ENCODE measurements at regions not wholly inside any gene's neighbourhood (a gene's known extent, or its start where the extent isn't known, plus 50 kb on each side); places are given as distances from the start of the nearest gene placed in this dataset.
"Not testable (repeated sequence)": the region's sequence is repeated elsewhere in the genome, so short reads cannot be mapped to it uniquely, and the experiment has no call there.

GRCh38 chr1:196160066-196160795, 448.0 kb downstream of the KCNT2 start:
- H3K36me3 ChIP-seq (ENCODE audit: control insufficient read depth, insufficient read depth, low read length), result no peaks in the 10 kb centered on the region
- no peak overlapping the region for H3K27ac ChIP-seq (ENCODE audit: low read depth, low read length)
- H3K27me3 ChIP-seq (ENCODE audit: control insufficient read depth, insufficient read depth, low read length), result no peaks in the 10 kb centered on the region
- no peak overlapping the region for H3K4me3 ChIP-seq (ENCODE audit: low read length)
- H3K9ac ChIP-seq (ENCODE audit: low read length), result no peak overlapping the region
- no peaks in the 10 kb centered on the region for H3K4me1 ChIP-seq (ENCODE audit: control insufficient read depth, insufficient read depth, low read length)

GRCh38 chr1:196155586-196155985, 452.7 kb downstream of the KCNT2 start:
- no peak overlapping the region for H3K27ac ChIP-seq (ENCODE audit: low read depth, low read length)
- H3K36me3 ChIP-seq (ENCODE audit: control insufficient read depth, insufficient read depth, low read length), result no peaks in the 10 kb centered on the region
- H3K4me1 ChIP-seq (ENCODE audit: control insufficient read depth, insufficient read depth, low read length), result no peaks in the 10 kb centered on the region
- H3K27me3 ChIP-seq (ENCODE audit: control insufficient read depth, insufficient read depth, low read length), result no peaks in the 10 kb centered on the region
- no peak overlapping the region for H3K9ac ChIP-seq (ENCODE audit: low read length)
- H3K4me3 ChIP-seq (ENCODE audit: low read length), result no peak overlapping the region

DNA sequence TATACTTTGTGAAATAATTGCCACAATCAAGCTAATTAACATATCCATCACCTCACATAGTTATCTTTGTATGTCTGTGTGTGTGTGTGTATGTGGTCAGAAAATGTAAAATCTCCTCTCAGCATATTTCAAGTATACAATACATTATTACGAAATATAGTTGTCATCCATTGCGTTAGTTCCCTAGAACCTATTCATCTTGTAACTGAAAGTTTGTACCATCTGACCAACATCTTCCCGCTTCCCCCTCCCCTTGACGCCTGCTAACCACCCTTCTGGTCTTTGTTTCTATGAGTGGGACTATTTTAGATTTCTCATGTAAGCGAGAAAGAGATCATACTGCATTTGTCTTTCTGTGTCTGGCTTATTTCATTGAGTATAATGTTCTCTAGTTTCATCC, 455.3 kb downstream of the KCNT2 start:
- H3K36me3 ChIP-seq (ENCODE audit: control insufficient read depth, insufficient read depth, low read length), result no peaks in the 10 kb centered on the region
- H3K9ac ChIP-seq (ENCODE audit: low read length), result no peak overlapping the region
- no peak overlapping the region for H3K4me3 ChIP-seq (ENCODE audit: low read length)
- no peaks in the 10 kb centered on the region for H3K4me1 ChIP-seq (ENCODE audit: control insufficient read depth, insufficient read depth, low read length)
- no peak overlapping the region for H3K27ac ChIP-seq (ENCODE audit: low read depth, low read length)
- H3K27me3 ChIP-seq (ENCODE audit: control insufficient read depth, insufficient read depth, low read length), result no peaks in the 10 kb centered on the region

DNA sequence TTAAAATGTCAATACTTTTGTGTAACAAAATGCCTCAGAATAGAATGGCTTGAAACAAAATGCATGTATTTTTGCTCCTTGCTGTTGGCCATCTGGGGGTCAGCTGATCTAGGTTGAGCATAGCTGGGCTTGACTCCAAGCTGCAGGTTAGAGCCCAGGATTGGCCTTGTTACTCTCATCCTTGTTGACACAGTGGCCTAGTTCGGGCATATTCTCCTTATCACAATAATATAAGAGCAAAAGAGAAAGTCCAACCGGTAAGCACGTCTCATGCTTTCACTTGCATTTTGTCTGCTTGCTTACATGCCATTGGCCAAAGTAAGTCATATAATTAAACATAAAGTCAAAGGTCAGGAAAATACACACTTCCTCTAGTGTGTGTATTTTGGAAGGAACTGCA, 456.2 kb downstream of the KCNT2 start:
- Histone ChIP-seq H3K27me3 (ENCODE audit: control insufficient read depth, insufficient read depth, low read length) (no peaks in the 10 kb centered on the region), H3K4me1 (ENCODE audit: control insufficient read depth, insufficient read depth, low read length) (no peaks in the 10 kb centered on the region), H3K4me3 (ENCODE audit: low read length) (no peak overlapping the region), H3K27ac (ENCODE audit: low read depth, low read length) (no peak overlapping the region), H3K36me3 (ENCODE audit: control insufficient read depth, insufficient read depth, low read length) (no peaks in the 10 kb centered on the region), H3K9ac (ENCODE audit: low read length) (no peak overlapping the region)

DNA sequence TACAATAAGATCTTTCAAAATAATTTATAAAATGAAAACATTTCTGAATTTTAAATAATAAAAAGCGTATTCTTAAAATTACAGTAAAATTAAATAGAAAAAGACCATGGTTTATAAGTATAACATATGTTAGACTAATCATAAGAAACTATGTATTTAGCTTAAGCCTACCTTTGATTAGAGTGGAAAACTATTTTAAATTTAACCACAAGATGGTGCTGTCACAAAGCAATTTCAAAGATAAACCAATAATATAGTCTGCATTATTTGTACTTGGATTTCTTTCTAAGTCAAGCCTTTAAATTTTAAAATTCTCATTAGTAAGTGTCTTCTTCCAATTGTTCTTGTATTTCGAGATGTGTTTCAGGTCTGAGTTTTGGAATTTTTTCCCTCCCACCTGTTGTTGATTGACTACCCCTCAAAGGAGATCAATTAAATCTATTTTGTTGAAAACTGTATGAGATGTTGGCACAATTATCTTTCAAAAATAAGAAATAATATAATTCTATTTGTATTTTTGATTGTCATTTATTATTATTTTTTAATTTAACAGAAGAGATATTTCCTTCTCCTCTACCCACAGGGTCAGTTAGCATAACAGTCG, 459.8 kb downstream of the KCNT2 start:
- Histone ChIP-seq H3K27me3 (ENCODE audit: control insufficient read depth, insufficient read depth, low read length) (no peaks in the 10 kb centered on the region), H3K36me3 (ENCODE audit: control insufficient read depth, insufficient read depth, low read length) (no peaks in the 10 kb centered on the region), H3K4me3 (ENCODE audit: low read length) (no peak overlapping the region), H3K9ac (ENCODE audit: low read length) (no peak overlapping the region), H3K4me1 (ENCODE audit: control insufficient read depth, insufficient read depth, low read length) (no peaks in the 10 kb centered on the region), H3K27ac (ENCODE audit: low read depth, low read length) (no peak overlapping the region)

GRCh38 chr1:196147530-196147929, 460.7 kb downstream of the KCNT2 start:
- Histone ChIP-seq H3K36me3 (ENCODE audit: control insufficient read depth, insufficient read depth, low read length) (no peaks in the 10 kb centered on the region), H3K27ac (ENCODE audit: low read depth, low read length) (no peak overlapping the region), H3K9ac (ENCODE audit: low read length) (no peak overlapping the region), H3K27me3 (ENCODE audit: control insufficient read depth, insufficient read depth, low read length) (no peaks in the 10 kb centered on the region), H3K4me3 (ENCODE audit: low read length) (no peak overlapping the region), H3K4me1 (ENCODE audit: control insufficient read depth, insufficient read depth, low read length) (no peaks in the 10 kb centered on the region)

GRCh38 chr1:196145151-196145550, 463.1 kb downstream of the KCNT2 start:
- H3K36me3 ChIP-seq (ENCODE audit: control insufficient read depth, insufficient read depth, low read length); H3K27ac ChIP-seq (ENCODE audit: low read depth, low read length); H3K9ac ChIP-seq (ENCODE audit: low read length); H3K4me1 ChIP-seq (ENCODE audit: control insufficient read depth, insufficient read depth, low read length); H3K27me3 ChIP-seq (ENCODE audit: control insufficient read depth, insufficient read depth, low read length); H3K4me3 ChIP-seq (ENCODE audit: low read length): not testable (repeated sequence)

- Histone ChIP-seq H3K27ac (ENCODE audit: low read depth, low read length) (no peak overlapping the region), H3K27me3 (ENCODE audit: control insufficient read depth, insufficient read depth, low read length) (no peaks in the 10 kb centered on the region), H3K4me1 (ENCODE audit: control insufficient read depth, insufficient read depth, low read length) (no peaks in the 10 kb centered on the region), H3K9ac (ENCODE audit: low read length) (no peak overlapping the region), H3K36me3 (ENCODE audit: control insufficient read depth, insufficient read depth, low read length) (no peaks in the 10 kb centered on the region), H3K4me3 (ENCODE audit: low read length) (no peak overlapping the region)
These were observed 463.7 kb downstream of the KCNT2 start for GRCh38 chr1:196144588-196144987.

GRCh38 chr1:196143602-196144342, 464.5 kb downstream of the KCNT2 start:
- Histone ChIP-seq H3K27ac (ENCODE audit: low read depth, low read length) (no peak overlapping the region), H3K36me3 (ENCODE audit: control insufficient read depth, insufficient read depth, low read length) (no peaks in the 10 kb centered on the region), H3K4me3 (ENCODE audit: low read length) (no peak overlapping the region), H3K27me3 (ENCODE audit: control insufficient read depth, insufficient read depth, low read length) (no peaks in the 10 kb centered on the region), H3K9ac (ENCODE audit: low read length) (no peak overlapping the region), H3K4me1 (ENCODE audit: control insufficient read depth, insufficient read depth, low read length) (no peaks in the 10 kb centered on the region)

- Histone ChIP-seq H3K4me1 (ENCODE audit: control insufficient read depth, insufficient read depth, low read length) (no peaks in the 10 kb centered on the region), H3K4me3 (ENCODE audit: low read length) (no peak overlapping the region), H3K27me3 (ENCODE audit: control insufficient read depth, insufficient read depth, low read length) (no peaks in the 10 kb centered on the region), H3K36me3 (ENCODE audit: control insufficient read depth, insufficient read depth, low read length) (no peaks in the 10 kb centered on the region), H3K27ac (ENCODE audit: low read depth, low read length) (no peak overlapping the region), H3K9ac (ENCODE audit: low read length) (no peak overlapping the region)
These were observed 466.1 kb downstream of the KCNT2 start for GRCh38 chr1:196142111-196142640.

DNA sequence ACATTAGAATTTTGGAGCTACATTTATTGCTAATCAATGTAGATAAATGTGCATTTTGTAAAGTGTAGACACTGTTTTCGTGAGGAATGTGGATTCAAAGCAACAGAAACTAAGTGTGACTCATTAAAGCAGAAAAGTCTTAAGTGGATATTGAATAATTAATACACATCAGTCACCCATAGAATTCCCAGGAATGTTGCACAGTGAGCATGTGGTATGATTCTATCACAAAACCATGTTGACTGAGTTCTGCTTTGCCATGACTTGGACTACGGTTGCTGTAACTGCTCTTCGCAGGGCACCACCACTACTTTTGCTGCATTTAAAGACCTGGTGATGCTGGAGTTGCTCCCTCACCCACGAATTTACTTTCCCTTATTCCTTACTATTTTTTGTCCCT, 471.8 kb downstream of the KCNT2 start:
- Histone ChIP-seq H3K36me3 (ENCODE audit: control insufficient read depth, insufficient read depth, low read length) (no peaks in the 10 kb centered on the region), H3K4me3 (ENCODE audit: low read length) (no peak overlapping the region), H3K27ac (ENCODE audit: low read depth, low read length) (no peak overlapping the region), H3K4me1 (ENCODE audit: control insufficient read depth, insufficient read depth, low read length) (no peaks in the 10 kb centered on the region), H3K9ac (ENCODE audit: low read length) (no peak overlapping the region), H3K27me3 (ENCODE audit: control insufficient read depth, insufficient read depth, low read length) (no peaks in the 10 kb centered on the region)

DNA sequence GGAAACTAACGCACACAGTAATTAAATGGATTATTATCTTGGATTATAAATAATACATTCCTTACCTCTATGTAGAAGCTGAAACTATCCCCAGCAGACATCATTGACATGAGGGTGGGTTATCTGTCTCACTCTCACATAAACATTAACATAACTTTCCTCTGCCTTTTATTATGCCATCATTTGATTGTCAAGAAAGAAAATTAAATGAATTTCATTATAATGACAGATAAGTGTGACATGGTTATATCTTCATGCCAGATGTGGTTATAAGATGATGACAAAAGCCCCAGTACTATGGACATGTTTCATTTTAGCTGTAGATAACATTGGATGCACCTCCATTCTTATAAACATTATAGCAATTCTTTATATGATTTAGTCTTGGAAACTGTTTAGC, 476.5 kb downstream of the KCNT2 start:
- H3K9ac ChIP-seq (ENCODE audit: low read length), result no peak overlapping the region
- no peaks in the 10 kb centered on the region for H3K36me3 ChIP-seq (ENCODE audit: control insufficient read depth, insufficient read depth, low read length)
- H3K27me3 ChIP-seq (ENCODE audit: control insufficient read depth, insufficient read depth, low read length), result no peaks in the 10 kb centered on the region
- H3K4me3 ChIP-seq (ENCODE audit: low read length), result no peak overlapping the region
- no peak overlapping the region for H3K27ac ChIP-seq (ENCODE audit: low read depth, low read length)
- no peaks in the 10 kb centered on the region for H3K4me1 ChIP-seq (ENCODE audit: control insufficient read depth, insufficient read depth, low read length)
